ENCODE measurements at regions not wholly inside any gene's neighbourhood (a gene's known extent, or its start where the extent isn't known, plus 50 kb on each side); places are given as distances from the start of the nearest gene placed in this dataset.

DNA sequence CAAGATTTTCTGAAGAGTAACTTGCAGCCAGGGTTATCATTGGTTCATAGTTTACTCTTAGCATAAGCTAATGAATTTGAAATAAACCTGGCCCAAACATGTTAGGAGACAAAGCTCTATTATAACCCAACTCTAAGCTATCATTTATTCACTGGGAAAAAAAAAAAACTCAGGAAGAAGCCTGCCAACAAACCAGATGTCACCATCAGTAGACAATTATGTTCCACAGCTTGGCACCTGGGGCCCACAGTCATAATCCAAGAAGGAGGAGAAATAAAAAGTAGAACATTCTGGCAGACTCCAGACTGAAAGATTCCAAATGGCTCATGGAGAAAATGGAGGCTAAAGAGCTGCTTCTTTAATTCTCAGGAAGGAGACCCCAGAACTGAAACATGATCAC is 100.0 kb upstream of the CNR1 start:
- TF ChIP-seq, protein P1, sequence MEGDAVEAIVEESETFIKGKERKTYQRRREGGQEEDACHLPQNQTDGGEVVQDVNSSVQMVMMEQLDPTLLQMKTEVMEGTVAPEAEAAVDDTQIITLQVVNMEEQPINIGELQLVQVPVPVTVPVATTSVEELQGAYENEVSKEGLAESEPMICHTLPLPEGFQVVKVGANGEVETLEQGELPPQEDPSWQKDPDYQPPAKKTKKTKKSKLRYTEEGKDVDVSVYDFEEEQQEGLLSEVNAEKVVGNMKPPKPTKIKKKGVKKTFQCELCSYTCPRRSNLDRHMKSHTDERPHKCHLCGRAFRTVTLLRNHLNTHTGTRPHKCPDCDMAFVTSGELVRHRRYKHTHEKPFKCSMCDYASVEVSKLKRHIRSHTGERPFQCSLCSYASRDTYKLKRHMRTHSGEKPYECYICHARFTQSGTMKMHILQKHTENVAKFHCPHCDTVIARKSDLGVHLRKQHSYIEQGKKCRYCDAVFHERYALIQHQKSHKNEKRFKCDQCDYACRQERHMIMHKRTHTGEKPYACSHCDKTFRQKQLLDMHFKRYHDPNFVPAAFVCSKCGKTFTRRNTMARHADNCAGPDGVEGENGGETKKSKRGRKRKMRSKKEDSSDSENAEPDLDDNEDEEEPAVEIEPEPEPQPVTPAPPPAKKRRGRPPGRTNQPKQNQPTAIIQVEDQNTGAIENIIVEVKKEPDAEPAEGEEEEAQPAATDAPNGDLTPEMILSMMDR (IDR thresholded peaks at IDR 0.05), result no peak
- no peak for TF ChIP-seq POLR2A (IDR thresholded peaks at IDR 0.05)

Measured in Peyer's patch (tissue), 4 donors.